OCI-LY3 (cell line): ENCODE measurements at regions not wholly inside any gene's neighbourhood (a gene's known extent, or its start where the extent isn't known, plus 50 kb on each side); places are given as distances from the start of the nearest gene placed in this dataset.

Experiments used
- EZH2phosphoT487 ChIP-seq: fragments of 200-600 bp; shearing (Covaris generic); IDR thresholded peaks from 2 replicates; pipeline ENCODE4 v1.6.1; 2018; ENCODE audit warnings: antibody characterized with exemption, mixed run types, low read depth
- TF ChIP-seq, protein P1 (sequence below): fragments of 200-600, 300-600 bp; sonication (generic); IDR thresholded peaks from 2 replicates; pipeline ENCODE4 v1.5.1; 2014; ENCODE audit warnings: antibody characterized with exemption, low read length, low read depth

DNA sequence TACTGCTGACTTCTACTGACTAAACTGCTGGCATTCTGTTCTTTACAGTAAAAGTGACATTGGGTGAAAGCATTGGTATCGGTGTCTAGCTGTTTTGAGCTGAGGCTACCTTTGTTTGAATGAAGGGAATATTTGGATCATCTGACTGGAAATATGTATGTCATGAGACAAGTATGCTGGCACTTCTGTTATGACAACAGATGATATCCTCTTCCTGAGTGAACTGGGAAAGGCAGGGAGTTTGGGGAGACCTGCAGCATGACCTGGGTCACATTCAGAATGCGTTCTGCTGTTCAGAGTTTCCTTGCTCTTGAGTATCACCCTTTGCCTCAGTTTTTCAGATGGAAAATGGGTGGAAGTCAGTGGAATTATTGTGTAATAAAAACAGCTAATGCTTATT is 81.8 kb downstream of the PLCE1 start:
- TF ChIP-seq, protein P1, sequence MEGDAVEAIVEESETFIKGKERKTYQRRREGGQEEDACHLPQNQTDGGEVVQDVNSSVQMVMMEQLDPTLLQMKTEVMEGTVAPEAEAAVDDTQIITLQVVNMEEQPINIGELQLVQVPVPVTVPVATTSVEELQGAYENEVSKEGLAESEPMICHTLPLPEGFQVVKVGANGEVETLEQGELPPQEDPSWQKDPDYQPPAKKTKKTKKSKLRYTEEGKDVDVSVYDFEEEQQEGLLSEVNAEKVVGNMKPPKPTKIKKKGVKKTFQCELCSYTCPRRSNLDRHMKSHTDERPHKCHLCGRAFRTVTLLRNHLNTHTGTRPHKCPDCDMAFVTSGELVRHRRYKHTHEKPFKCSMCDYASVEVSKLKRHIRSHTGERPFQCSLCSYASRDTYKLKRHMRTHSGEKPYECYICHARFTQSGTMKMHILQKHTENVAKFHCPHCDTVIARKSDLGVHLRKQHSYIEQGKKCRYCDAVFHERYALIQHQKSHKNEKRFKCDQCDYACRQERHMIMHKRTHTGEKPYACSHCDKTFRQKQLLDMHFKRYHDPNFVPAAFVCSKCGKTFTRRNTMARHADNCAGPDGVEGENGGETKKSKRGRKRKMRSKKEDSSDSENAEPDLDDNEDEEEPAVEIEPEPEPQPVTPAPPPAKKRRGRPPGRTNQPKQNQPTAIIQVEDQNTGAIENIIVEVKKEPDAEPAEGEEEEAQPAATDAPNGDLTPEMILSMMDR = no peak
- no peak for TF ChIP-seq EZH2phosphoT487
